Right ventricle myocardium inferior (tissue), 1 donor: ENCODE measurements at regions not wholly inside any gene's neighbourhood (a gene's known extent, or its start where the extent isn't known, plus 50 kb on each side); places are given as distances from the start of the nearest gene placed in this dataset.
A peak's percentile ranks its signal among the peaks of the same experiment; 100 is the strongest.
"Not testable (repeated sequence)": the region's sequence is repeated elsewhere in the genome, so short reads cannot be mapped to it uniquely, and the experiment has no call there.

ENCODE experiments used
- ATAC-seq: fragments of 200-7000 bp; cut with Tn5 transposase; one replicate; pipeline ENCODE4 v1.9.1; 2020; ENCODE audit warnings: mild to moderate bottlenecking, moderate library complexity
- DNase-seq: peaks from one replicate; pipeline ENCODE4 v3.0.0; 2021; ENCODE audit errors: missing footprints
- intact Hi-C: fragments of 100-400 bp; cut with DNase I; formaldehyde crosslinking; loops from one replicate; pipeline ENCODE4 v1.11.0; 2022
- donor health status: DM: no; HTN: yes; CAD: no; lungs with severe emphysema.

- DNase-seq (no peak), ATAC-seq (peak; percentile 12)
- intact Hi-C loops, result loop anchor here (5.0 kb wide), 1 partner anchor 90 kb away; no protein-coding TSS in a partner anchor
Measured at GRCh38 chr3:194871864-194872668, 186.4 kb downstream of the FAM43A start.

GRCh38 chr3:194872669-194872977 is 186.9 kb downstream of the FAM43A start:
- intact Hi-C loops, result loop anchor here (5.0 kb wide), 1 partner anchor 90 kb away; no protein-coding TSS in a partner anchor
- no peak for DNase-seq
- ATAC-seq, result no peak

- intact Hi-C loops, result loop anchor here (5.0 kb wide), 1 partner anchor 91 kb away; no protein-coding TSS in a partner anchor
- not testable (repeated sequence) for DNase-seq, ATAC-seq
Measured at GRCh38 chr3:194873474-194873873, 187.8 kb downstream of the FAM43A start.

GRCh38 chr3:194874206-194874605 is 188.5 kb downstream of the FAM43A start:
- DNase-seq (no peak), ATAC-seq (no peak)

GRCh38 chr3:194874783-194875182 is 189.1 kb downstream of the FAM43A start:
- intact Hi-C loops, result loop anchor here (5.0 kb wide), 2 partner anchors 92 to 388 kb away; no protein-coding TSS in a partner anchor
- no peak for ATAC-seq
- DNase-seq, result no peak

More at GRCh38 chr3:194874206-194874605, 188.5 kb downstream of the FAM43A start:
- intact Hi-C loops, result loop anchor here (5.0 kb wide), 1 partner anchor 92 kb away; no protein-coding TSS in a partner anchor

- no peak for ATAC-seq
- no peak for DNase-seq
- intact Hi-C loops, result loop anchor here (5.0 kb wide), 1 partner anchor 387 kb away; no protein-coding TSS in a partner anchor
Measured at GRCh38 chr3:194875581-194876402, 190.1 kb downstream of the FAM43A start.

GRCh38 chr3:194876403-194877095 is 190.9 kb downstream of the FAM43A start:
- intact Hi-C loops, result loop anchor here (5.0 kb wide), 1 partner anchor 386 kb away; no protein-coding TSS in a partner anchor
- ATAC-seq (no peak), DNase-seq (no peak)

- no peak for DNase-seq
Measured at GRCh38 chr3:194877291-194878119, 191.8 kb downstream of the FAM43A start.

GRCh38 chr3:194879126-194879877 is 193.6 kb downstream of the FAM43A start:
- intact Hi-C loops, result loop anchor here (5.0 kb wide), 1 partner anchor 383 kb away; no protein-coding TSS in a partner anchor
- peak; percentile 84 for DNase-seq
- ATAC-seq, result no peak

More at GRCh38 chr3:194877291-194878119, 191.8 kb downstream of the FAM43A start:
- ATAC-seq, result peak; percentile 42
- intact Hi-C loops, result loop anchor here (5.0 kb wide), 1 partner anchor 385 kb away; no protein-coding TSS in a partner anchor

GRCh38 chr3:194879991-194880939 is 194.6 kb downstream of the FAM43A start:
- intact Hi-C loops, result loop anchor here (2.0 to 5.0 kb wide), 3 partner anchors 52 to 382 kb away; no protein-coding TSS in a partner anchor
- peak; percentile 80 for ATAC-seq

GRCh38 chr3:194880940-194881925 is 195.6 kb downstream of the FAM43A start:
- intact Hi-C loops, result loop anchor here (2.0 to 5.0 kb wide), 2 partner anchors 51 to 194 kb away; no protein-coding TSS in a partner anchor
- DNase-seq (peak; percentile 27), ATAC-seq (peak; percentile 3)

More at GRCh38 chr3:194879991-194880939, 194.6 kb downstream of the FAM43A start:
- peak; percentile 81 for DNase-seq

- no peak for ATAC-seq
- intact Hi-C loops, result loop anchor here (5.0 kb wide), 1 partner anchor 48 kb away; no protein-coding TSS in a partner anchor
- no peak for DNase-seq
Measured at GRCh38 chr3:194884649-194885315, 199.1 kb downstream of the FAM43A start.

- DNase-seq, result no peak
- intact Hi-C loops, result no loop called here
Measured at GRCh38 chr3:194885766-194886165, 200.1 kb downstream of the FAM43A start.

GRCh38 chr3:194886836-194887235 is 201.2 kb downstream of the FAM43A start:
- DNase-seq (no peak), ATAC-seq (no peak)
- intact Hi-C loops, result no loop called here

More at GRCh38 chr3:194885766-194886165, 200.1 kb downstream of the FAM43A start:
- no peak for ATAC-seq
